Germinal center (tissue), 1 donor: ENCODE measurements at regions not wholly inside any gene's neighbourhood (a gene's known extent, or its start where the extent isn't known, plus 50 kb on each side); places are given as distances from the start of the nearest gene placed in this dataset.
"Not testable (repeated sequence)": the region's sequence is repeated elsewhere in the genome, so short reads cannot be mapped to it uniquely, and the experiment has no call there.

Experiments used
- DNase-seq: peaks from one replicate; pipeline ENCODE4 v3.0.0; 2012; ENCODE audit warnings: mixed read lengths, low spot score

GRCh38 chr4:107468156-107468555 lies 251.9 kb downstream of the PAPSS1 start:
- DNase-seq = no peak

- DNase-seq = no peak
Observed at GRCh38 chr4:107467461-107467860, 252.6 kb downstream of the PAPSS1 start.

- DNase-seq = no peak
Observed at GRCh38 chr4:107458194-107458593, 261.8 kb downstream of the PAPSS1 start.

DNA sequence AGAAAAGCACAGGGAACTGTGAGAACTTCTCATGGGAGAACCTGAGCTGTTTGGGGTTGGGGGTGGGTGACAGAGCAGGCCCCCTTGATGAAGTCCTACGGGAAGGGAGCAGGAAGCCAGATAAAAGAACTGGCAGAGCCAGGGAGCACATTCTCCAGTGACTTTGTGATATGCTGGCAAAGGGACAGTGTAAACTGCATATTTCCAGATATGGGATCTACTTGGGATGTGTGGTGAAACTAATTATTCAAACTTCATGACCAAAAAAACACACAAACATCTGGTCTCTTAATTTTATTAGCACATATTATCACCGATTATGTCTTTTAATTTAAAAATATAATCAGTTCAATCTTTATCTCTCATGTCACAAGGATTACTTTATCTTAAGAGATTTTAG lies 266.0 kb downstream of the PAPSS1 start:
- DNase-seq = no peak

GRCh38 chr4:107452717-107453630 lies 267.1 kb downstream of the PAPSS1 start:
- no peak for DNase-seq

GRCh38 chr4:107449611-107450369 lies 270.2 kb downstream of the PAPSS1 start:
- no peak for DNase-seq

DNA sequence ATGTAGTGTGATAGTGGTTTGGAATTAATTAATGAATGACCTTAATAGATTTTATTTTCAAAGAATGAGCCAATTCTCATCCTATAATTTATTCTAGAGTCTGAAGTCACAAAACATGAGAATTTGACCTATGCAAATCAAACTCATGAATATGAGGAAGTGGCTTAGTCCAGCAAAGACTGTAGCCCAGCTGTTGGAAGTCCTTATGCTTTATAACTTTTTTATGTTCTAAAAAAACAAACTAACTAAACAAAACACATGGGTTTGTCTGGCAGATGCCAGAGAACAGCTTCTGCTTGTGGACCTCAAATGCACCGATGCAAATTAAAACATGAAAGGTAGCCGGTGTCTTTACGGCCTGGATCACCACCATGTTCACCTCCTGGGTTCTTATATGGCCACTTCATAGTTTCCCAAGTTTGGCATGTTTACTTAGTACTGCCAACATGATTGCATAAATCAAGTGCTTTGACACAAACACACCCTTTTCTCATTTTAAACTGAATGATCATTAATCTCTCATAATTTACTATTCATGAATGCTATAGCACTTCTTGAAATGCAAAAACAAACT lies 277.4 kb downstream of the PAPSS1 start:
- no peak for DNase-seq

- DNase-seq = no peak
Observed at GRCh38 chr4:107439401-107439800, 280.6 kb downstream of the PAPSS1 start.

DNA sequence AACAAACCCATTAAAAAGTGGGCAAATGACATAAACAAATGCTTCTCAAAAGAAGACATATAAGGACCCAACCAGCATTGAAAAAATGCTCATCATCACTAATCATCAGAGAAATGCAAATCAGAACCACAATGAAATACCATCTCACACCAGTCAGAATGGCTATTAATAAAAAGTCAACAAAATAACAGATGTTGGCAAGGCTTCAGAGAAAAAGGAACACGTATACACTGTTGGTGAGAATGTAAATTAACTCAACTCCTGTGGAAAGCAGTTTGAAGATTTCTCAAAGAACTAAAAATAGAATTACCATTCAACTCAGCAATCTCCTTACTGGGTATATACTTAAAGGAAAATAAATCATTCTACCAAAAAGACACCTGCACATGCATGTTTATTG lies 283.6 kb downstream of the PAPSS1 start:
- DNase-seq = not testable (repeated sequence)

- no peak for DNase-seq
Observed at GRCh38 chr4:107432451-107432850, 287.6 kb downstream of the PAPSS1 start.

DNA sequence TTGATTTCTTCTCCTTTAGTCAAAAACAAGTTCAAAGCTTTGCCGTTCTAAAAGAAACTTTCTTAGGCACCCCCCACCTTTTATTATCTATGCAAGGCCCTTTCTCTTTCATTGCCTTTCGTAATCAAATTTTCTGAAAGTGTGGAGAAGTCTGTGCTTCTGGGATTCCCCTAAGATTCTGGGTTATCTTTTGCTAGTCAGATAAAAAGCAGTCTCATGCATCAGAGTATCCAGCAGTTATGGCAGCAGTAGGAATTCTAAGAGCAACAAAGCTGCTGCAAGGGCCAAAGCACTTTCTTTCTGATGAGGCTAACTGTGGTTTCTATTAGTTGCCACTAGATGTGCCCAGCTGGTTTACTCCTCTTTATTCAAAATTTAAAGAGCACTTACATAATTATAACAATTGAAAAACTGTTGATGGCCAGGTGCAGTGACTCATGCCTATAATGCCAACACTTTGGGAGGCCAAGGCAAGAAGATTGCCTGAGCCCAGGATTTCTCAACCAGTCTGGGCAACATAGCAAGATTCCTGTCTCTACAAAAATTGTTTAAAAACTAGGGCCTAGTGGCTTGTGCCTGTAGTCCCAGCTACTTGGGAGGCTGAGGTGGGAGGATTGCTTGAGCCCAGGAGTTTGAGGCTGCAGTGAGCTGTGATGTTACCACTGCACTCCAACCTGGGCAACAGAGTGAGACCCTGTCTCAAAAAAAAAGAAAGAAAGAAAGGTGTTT lies 296.2 kb downstream of the PAPSS1 start:
- DNase-seq = no peak

GRCh38 chr4:107419536-107419935 lies 300.5 kb downstream of the PAPSS1 start:
- not testable (repeated sequence) for DNase-seq

DNA sequence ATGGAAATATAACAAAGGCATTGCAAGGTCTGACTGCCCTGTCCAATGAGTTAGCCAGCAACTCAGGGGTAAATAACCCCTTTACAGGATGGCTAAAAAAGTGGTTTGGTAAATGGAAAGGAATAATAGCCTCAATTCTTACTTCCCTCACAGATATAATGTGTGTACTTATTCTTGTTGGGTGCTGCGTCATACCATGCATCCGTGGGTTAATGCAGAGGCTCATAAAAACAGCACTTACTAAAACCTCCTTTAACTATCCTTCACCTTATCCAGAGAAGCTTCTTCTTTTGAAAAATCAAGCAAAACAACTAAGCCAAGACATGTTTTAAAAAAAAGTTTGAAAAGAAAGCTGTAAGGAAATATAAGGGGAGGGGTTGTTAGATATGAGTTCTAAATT lies 301.0 kb downstream of the PAPSS1 start:
- DNase-seq = no peak

GRCh38 chr4:107415490-107415889 lies 304.5 kb downstream of the PAPSS1 start:
- not testable (repeated sequence) for DNase-seq

DNA sequence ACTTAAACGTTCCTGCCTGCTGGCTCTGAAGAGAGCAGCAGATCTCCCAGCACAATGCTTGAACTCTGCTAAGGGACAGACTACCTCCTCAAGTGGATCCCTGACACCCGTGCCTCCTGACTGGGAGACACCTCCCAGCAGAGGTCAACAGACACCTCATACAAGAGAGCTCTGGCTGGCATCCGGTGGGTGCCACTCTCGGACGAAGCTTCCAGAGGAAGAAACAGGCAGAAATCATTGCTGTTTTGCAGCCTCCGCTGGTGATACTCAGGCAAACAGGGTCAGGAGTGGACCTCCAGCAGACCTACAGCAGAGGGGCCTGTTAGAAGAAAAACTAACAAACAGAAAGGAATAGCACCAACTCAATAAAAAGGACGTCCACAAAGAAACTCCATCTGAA lies 310.2 kb downstream of the PAPSS1 start:
- DNase-seq = not testable (repeated sequence)

- no peak for DNase-seq
Observed at GRCh38 chr4:107408968-107409367, 311.1 kb downstream of the PAPSS1 start.

DNA sequence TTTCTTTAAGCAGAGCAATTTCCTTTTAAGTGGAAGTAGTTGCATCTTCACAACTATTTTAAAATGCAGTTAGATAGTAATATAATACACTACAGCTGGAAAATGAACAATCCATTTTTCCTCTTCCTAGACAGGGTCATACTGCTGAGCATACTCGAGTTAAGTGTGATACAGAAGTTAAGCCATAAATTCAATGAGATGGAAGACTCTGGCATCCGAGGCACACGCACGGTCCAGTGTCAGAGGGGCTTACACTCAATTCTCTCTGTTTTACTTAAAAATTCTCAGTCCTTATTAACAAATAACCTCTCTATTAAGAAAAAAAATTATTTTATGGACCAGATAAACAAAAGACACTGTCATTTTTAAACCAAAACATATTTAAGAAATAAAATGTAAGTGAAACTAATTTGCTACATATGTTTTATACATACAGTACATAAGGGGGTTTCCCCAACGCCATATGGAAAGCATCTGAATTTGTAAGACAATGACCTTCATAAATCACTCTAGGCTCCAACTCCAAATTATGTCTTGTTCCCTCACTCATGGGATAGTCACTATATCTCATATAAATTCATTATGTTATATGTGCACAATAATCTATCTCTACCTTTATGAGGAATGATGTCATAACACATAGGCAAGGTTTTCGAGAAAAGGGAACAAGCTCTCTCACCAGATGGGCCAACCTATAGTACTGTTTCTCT lies 315.3 kb downstream of the PAPSS1 start:
- DNase-seq = no peak

GRCh38 chr4:107402291-107402690 lies 317.7 kb downstream of the PAPSS1 start:
- DNase-seq = no peak

- DNase-seq = no peak
Observed at GRCh38 chr4:107392951-107393350, 327.1 kb downstream of the PAPSS1 start.

- DNase-seq = no peak
Observed at GRCh38 chr4:107392380-107392779, 327.7 kb downstream of the PAPSS1 start.

DNA sequence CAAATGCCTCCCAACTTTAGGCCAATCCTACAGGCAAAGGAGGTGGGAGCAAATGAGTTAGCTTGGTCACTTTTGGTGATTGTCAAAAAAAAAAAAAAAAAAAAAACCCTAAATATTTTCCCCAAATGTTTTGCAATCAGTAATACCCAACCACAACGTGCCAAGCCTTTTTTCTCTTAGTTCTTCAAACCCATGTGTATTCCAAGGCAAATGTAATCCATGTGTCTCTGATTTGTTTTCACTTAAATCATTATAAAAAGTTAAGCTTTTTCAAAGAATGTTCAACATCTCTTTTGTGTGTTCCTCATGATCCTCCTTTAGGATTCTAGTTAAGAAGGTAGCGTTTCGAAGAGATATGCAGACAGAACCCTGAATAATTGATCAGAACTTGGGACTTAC lies 328.4 kb downstream of the PAPSS1 start:
- DNase-seq = no peak
